Effector CD4-positive, alpha-beta T cell (primary cell): ENCODE measurements at regions not wholly inside any gene's neighbourhood (a gene's known extent, or its start where the extent isn't known, plus 50 kb on each side); places are given as distances from the start of the nearest gene placed in this dataset.
"Not testable (repeated sequence)": the region's sequence is repeated elsewhere in the genome, so short reads cannot be mapped to it uniquely, and the experiment has no call there.

Source experiments
- DNase-seq: peaks from one replicate; pipeline ENCODE4 v3.0.0-alpha.2; 2020

DNA sequence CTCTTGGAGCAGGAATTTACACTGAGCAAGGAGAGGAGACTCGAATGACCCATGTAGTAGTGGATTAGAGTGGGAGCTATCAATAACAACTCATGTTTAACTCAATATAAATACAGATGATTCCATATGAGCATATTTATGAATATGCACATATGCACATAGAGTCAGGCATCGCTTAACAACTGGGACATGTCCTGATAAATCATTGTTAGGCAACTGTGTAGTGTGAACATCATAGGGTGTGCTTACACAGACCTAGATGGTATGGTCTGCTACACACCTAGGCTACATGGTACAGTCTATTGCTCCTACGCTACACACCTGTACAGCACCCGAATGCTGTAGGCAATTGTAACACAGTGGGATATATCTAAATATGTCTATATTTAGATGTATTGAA lies 75.9 kb upstream of the RALGAPA2 start:
- no peak for DNase-seq

DNA sequence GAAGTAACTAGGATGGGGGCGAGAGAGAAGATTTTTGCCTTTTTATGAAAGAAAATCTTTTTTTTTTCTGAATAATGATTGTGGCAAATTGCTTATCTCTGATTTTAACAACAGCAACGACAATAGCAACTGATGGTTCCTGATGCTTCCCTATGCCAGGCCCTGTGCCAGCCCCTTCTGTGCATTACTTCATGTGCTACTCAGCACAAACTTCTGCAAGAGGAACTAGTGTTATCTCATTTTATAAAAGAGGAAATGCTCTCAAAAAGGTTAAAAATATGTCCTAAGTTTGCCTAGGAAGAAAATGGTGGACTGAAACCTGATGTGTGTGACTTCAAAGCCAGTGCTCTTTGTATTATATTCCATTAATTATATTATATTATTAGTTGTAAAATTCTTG lies 74.0 kb upstream of the RALGAPA2 start:
- DNase-seq, result no peak

GRCh38 chr20:20785226-20785625 lies 72.8 kb upstream of the RALGAPA2 start:
- DNase-seq, result no peak

DNA sequence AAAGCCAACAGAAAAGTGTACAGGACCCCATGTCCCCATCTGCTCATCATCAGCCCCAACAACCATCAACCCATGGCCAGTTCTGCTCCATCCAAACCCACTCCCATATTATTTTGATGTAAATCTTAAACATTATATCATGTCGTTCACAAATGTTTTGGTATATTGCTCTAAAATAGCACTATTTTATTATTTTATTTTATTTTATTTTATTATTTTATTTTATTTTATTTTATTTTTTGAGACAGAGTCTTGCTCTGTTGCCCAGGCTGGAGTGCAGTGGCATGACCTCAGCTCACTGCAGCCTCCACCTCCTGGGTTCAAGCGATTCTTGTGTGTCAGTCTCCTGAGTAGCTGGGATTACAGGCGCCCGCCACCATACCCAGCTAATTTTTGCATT lies 72.0 kb upstream of the RALGAPA2 start:
- not testable (repeated sequence) for DNase-seq

DNA sequence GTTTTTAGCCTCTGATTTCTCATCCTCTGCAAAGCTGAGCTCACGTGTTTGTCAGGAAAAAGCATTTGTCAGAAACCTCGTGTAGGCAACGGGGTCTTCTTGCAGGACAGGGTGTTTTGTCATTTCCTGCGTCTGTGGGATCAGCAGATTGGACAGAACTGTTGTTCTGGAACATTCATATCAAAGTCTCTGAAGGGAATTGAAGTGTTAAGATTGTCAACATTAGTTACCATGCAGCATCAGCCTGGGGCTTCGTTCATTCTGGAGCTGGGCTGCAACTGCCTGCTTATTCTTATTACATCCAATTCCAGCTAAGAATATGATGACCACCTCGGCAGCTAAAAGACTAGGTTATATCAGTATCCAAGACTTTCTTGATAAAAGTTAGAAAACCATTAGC lies 71.0 kb upstream of the RALGAPA2 start:
- no peak for DNase-seq

GRCh38 chr20:20782755-20783154 lies 70.3 kb upstream of the RALGAPA2 start:
- no peak for DNase-seq

DNA sequence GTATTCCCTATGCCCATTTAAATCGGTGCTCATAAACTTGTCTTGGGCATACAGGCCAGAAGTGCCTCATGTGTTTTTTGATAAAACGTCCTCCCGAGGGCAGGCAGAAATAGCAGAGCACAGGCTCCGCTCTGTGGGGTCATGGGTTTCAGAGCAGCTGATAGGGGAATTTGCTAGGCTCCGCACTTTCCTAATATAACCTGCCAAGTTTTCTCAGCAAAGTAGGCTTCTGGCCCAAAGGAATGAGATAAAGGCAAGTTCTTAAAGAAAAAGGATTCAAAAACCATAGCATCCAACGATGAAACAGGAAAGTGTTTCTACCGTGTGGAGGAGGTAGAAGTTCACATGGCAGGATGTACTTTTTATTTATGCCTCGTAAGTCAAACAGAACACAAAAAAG lies 69.8 kb upstream of the RALGAPA2 start:
- no peak for DNase-seq

DNA sequence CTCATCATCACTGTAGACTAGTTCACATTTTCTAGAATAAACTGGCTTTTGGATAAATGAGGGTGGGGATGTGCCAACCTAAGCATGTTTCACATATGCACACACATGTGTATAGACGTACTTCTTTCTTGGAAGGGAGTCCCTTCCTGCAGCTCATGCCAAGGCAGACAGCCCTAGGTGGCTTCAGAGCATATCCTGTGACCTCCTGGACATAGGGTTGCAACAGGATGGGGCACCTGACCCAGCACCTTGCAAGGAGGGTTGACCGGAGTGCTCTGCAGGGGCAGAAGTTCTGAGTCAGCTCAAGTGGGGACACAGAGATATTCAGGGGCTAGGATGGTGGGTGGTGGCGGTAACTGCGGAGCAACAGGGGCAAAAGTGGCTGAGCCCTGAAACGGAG lies 68.6 kb upstream of the RALGAPA2 start:
- no peak for DNase-seq

GRCh38 chr20:20780127-20780824 lies 67.8 kb upstream of the RALGAPA2 start:
- no peak for DNase-seq

GRCh38 chr20:20778676-20779075 lies 66.2 kb upstream of the RALGAPA2 start:
- no peak for DNase-seq

DNA sequence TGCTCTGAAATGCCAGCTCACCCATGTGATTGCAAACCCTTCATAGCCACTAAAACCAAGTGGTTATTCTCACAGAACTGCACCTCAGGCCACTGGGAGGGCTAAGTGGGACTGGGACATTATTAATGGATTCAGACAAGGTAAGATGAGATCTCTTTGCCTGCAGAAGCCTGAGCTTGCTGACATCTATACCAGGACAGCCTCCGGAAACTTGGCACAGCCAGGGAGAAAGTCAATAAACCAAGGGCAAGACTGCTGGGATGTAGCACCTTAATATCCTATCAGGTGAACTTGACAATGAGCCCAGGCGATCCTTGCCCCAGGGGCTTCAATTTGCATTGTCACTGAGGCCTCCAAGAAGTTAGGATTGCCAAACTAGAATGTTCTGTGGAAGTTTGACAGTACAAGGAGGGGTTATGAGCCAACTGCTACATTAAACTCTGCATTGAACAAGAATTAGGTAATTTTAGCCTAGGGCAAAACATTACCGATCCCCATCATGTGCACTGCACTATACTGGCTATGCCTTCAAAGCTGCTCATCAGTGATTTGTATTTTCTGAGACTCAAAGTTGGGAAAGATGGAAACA lies 60.1 kb upstream of the RALGAPA2 start:
- no peak for DNase-seq

DNA sequence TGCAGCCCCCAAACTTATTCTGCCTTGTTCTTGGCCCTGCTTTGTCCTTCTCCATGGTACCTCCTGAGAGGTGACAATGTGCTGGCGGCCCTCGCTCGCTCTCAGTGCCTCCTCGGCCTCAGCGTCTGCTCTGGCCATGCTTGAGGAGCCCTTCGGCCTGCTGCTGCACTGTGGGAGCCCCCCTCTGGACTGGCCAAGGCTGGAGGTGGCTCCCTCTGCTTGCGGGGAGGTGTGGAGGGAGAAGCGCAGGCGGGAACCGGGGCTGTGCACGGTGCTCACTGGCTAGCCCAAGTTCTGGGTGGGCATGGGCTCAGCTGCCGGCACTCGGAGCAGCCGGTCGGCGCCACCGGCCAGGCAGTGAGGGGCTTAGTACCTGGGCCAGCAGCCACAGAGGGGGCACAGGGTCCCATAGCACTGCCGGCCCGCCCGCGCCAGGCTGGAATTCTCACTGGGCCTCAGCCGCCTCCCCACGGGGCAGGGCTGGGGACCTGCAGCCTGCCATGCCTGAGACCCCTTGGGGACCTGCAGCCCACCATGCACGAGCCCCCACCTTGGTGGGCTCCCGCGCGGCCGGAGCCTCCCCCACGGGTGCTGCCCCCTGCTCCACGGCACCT lies 55.9 kb upstream of the RALGAPA2 start:
- no peak for DNase-seq

DNA sequence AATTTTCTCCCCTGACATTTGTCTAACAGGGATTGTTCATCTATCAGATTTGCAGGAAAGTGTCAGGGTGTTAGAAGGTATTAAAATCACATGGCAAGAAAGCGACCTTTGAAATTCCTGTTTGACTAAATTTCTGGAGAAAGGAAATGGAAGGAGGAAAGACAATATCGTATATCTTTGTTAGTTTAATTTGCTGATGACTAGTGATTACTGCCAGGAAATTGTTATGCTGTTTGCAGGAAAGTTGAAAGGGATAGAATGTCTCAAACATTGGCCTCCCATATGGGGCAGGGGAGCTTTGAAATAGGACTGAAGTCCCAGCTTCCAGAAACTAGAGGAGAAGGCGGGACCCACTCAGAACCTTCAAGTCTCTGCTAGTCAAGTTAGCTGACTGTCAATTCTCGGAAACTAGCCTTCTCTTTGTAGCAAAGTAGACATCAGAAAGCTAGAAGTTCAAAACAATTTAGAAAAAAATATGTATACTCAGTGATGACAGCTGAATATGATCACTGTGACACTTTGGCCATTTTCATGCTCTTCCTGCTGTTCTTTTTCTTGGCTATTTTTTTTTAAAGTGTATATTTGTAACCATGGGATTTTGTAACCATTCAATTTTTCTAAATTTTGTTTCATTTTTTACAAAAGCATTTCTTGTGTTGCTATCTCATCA lies 53.4 kb upstream of the RALGAPA2 start:
- DNase-seq, result no peak

DNA sequence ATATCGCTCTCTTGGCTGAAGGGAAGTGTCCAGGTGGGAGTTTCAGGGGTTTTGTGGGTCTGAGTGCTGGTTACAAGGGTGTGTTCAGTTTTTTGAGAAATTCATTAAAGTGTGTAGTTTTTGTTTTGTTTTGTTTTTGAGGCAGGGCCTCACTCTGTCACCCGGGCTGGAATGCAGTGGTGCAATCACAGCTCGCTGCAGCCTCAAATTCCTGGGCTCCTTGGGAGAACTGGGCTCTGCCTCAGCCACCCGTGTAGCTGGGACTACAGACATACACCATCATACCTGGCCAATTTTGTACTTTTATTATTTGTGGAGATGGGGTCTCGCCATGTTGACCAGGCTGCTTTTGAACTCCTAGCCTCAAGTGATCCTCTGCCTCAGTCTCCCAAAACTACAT lies 51.2 kb upstream of the RALGAPA2 start:
- no peak for DNase-seq
